GM12878 (cell line): ENCODE measurements at regions not wholly inside any gene's neighbourhood (a gene's known extent, or its start where the extent isn't known, plus 50 kb on each side); places are given as distances from the start of the nearest gene placed in this dataset.

Experiments
- ATAC-seq: fragments of 200-7000 bp; cut with Tn5 transposase; 3 replicates; pipeline ENCODE4 v1.9.1; 2020; ENCODE audit warnings: mild to moderate bottlenecking, moderate library complexity
- BruUV-seq: library from RNA; stranded (reverse); fragments of 400-500 nt; replicated peaks from 2 replicates; lab custom pipeline; 2021; lab: Mats Ljungman, UMichigan
- CTCF ChIA-PET: fragments of 300-600 bp; sonication (Branson Sonifier 250); formaldehyde crosslinking; extraction: SDS; loops from one replicate; lab custom pipeline; 2021; ENCODE audit warnings: inconsistent platforms; lab: Yijun Ruan, JAX
- POLR2A ChIA-PET: fragments of 350-600 bp; formaldehyde crosslinking; extraction: SDS; loops from one replicate; lab custom pipeline; 2021; ENCODE audit warnings: inconsistent platforms; lab: Charles Lee
- RAD21 ChIA-PET: fragments of 300-600 bp; sonication (Branson Sonifier 250); formaldehyde crosslinking; loops from one replicate; lab custom pipeline; 2023; ENCODE audit warnings: antibody characterized with exemption; ENCODE audit not compliant: unreplicated experiment; lab: Charles Lee
- SMC1A ChIA-PET: fragments of 300-600 bp; sonication (Branson Sonifier 250); formaldehyde crosslinking; loops from one replicate; lab custom pipeline; 2023; ENCODE audit not compliant: unreplicated experiment, uncharacterized antibody; lab: Charles Lee
- DNase-seq: peaks from one replicate; pipeline ENCODE4 v3.0.0-alpha.2; 2011; ENCODE audit warnings: low read depth, low spot score
- FAIRE-seq: peaks from 3 replicates; lab custom pipeline; 2011; peaks lifted over from hg19 to GRCh38; lab: Jason Lieb, UNC
- H2AFZ ChIP-seq: 2 replicates; pipeline ENCODE4 v1.6.0; 2011; ENCODE audit warnings: low read depth, low read length, control low read depth; ENCODE audit not compliant: control insufficient read depth
- H3K27ac ChIP-seq: 2 replicates; pipeline ENCODE4 v1.5.1; 2011; ENCODE audit warnings: control low read depth; ENCODE audit not compliant: control insufficient read depth, insufficient read depth
- H3K27me3 ChIP-seq, 2 experiments: replicated peaks in 1 of 2; 2 replicates each; pipeline versions ENCODE4 v1.6.0 to v1.6.1; 2011; ENCODE audit warnings: low read length in 1 of 2; ENCODE audit not compliant: control insufficient read depth in 2 of 2, insufficient read depth in 2 of 2
- H3K36me3 ChIP-seq, 2 experiments: 2 replicates each; pipeline ENCODE4 v1.5.1; 2011; ENCODE audit warnings: low read length in 1 of 2; ENCODE audit not compliant: control insufficient read depth in 2 of 2, insufficient read depth in 2 of 2
- H3K4me1 ChIP-seq: 2 replicates; pipeline ENCODE4 v1.6.1; 2011; ENCODE audit warnings: mild to moderate bottlenecking, low read length, moderate library complexity, mixed read lengths; ENCODE audit not compliant: control insufficient read depth, insufficient read depth
- H3K4me2 ChIP-seq: 2 replicates; pipeline ENCODE4 v1.6.0; 2011; ENCODE audit warnings: control low read depth; ENCODE audit not compliant: control insufficient read depth, insufficient read depth
- H3K4me3 ChIP-seq: fragments of 200-600 bp; sonication (generic); 2 replicates; pipeline ENCODE4 v1.5.1; 2016
- H3K79me2 ChIP-seq: 2 replicates; pipeline ENCODE4 v1.6.0; 2011; ENCODE audit warnings: low read length; ENCODE audit not compliant: control insufficient read depth, insufficient read depth
- H3K9ac ChIP-seq: 2 replicates; pipeline ENCODE4 v1.8.0; 2011; ENCODE audit warnings: low read length, control low read depth, mixed read lengths; ENCODE audit not compliant: control insufficient read depth, insufficient read depth
- H3K9me3 ChIP-seq: replicated peaks from 3 replicates; pipeline ENCODE4 v1.5.1; 2011; ENCODE audit warnings: mild to moderate bottlenecking, low read length; ENCODE audit not compliant: control insufficient read depth, insufficient read depth
- H4K20me1 ChIP-seq: 2 replicates; pipeline ENCODE4 v1.6.0; 2011; ENCODE audit not compliant: control insufficient read depth, insufficient read depth
- BCL3 ChIP-seq: IDR thresholded peaks from 2 replicates; pipeline ENCODE4 v1.6.1; 2011; ENCODE audit warnings: borderline replicate concordance, low read depth, mild to moderate bottlenecking, moderate library complexity, low read length; ENCODE audit not compliant: insufficient read depth, poor library complexity, severe bottlenecking
- BHLHE40 ChIP-seq, 2 experiments: fragments of 450-650 bp in 1 of 2; IDR thresholded peaks; 2 replicates each; pipeline ENCODE4 v1.6.1; 2011 to 2017; ENCODE audit warnings: low read depth in 2 of 2, borderline replicate concordance in 1 of 2, improper control_type of control experiment in 1 of 2, low read length in 1 of 2, mild to moderate bottlenecking in 1 of 2
- BRCA1 ChIP-seq: IDR thresholded peaks from 2 replicates; pipeline ENCODE4 v1.6.1; 2011; ENCODE audit warnings: low read depth, low read length, improper control_type of control experiment
- EP300 ChIP-seq, 2 experiments: fragments of 150-350 bp in 1 of 2; IDR thresholded peaks; 2 replicates each; pipeline ENCODE4 v1.6.1; 2011 to 2012; ENCODE audit warnings: low read depth in 2 of 2, low read length in 2 of 2, borderline replicate concordance in 1 of 2, improper control_type of control experiment in 1 of 2, inconsistent platforms in 1 of 2; ENCODE audit not compliant: control insufficient read depth in 1 of 2
- EZH2 ChIP-seq: IDR thresholded peaks from 2 replicates; pipeline ENCODE4 v1.6.1; 2012; ENCODE audit warnings: low read depth, mild to moderate bottlenecking, control low read depth, inconsistent platforms, low read length, borderline replicate concordance; ENCODE audit not compliant: control insufficient read depth
- HDAC2 ChIP-seq: fragments of 200-600 bp; sonication (generic); IDR thresholded peaks from 2 replicates; pipeline ENCODE4 v1.6.1; 2017
- IKZF1 ChIP-seq: fragments of 450-650 bp; conservative IDR thresholded peaks from 2 replicates; pipeline ENCODE4 v1.6.1; 2017; ENCODE audit warnings: antibody characterized with exemption, mild to moderate bottlenecking
- IKZF2 ChIP-seq, 2 experiments: fragments of 450-650 bp; IDR thresholded peaks; 2 replicates each; pipeline ENCODE4 v1.6.1; 2017; ENCODE audit warnings: mild to moderate bottlenecking in 2 of 2, moderate library complexity in 2 of 2
- JUNB ChIP-seq: IDR thresholded peaks from 2 replicates; pipeline ENCODE4 v1.6.1; 2016; ENCODE audit warnings: antibody characterized with exemption, mild to moderate bottlenecking
- MAX ChIP-seq: IDR thresholded peaks from 2 replicates; pipeline ENCODE4 v1.6.1; 2012; ENCODE audit warnings: low read depth, low read length, improper control_type of control experiment
- MEF2A ChIP-seq: IDR thresholded peaks from 2 replicates; pipeline ENCODE4 v1.6.1; 2011; ENCODE audit warnings: low read depth, mild to moderate bottlenecking, low read length, moderate library complexity; ENCODE audit not compliant: insufficient read depth
- MYC ChIP-seq: IDR thresholded peaks from 2 replicates; pipeline ENCODE4 v1.6.1; 2011; ENCODE audit warnings: mild to moderate bottlenecking, low read length, moderate library complexity, inconsistent platforms; ENCODE audit not compliant: insufficient read depth, insufficient replicate concordance, insufficient read length, severe bottlenecking
- NRF1 ChIP-seq: conservative IDR thresholded peaks from 2 replicates; pipeline ENCODE4 v1.6.1; 2011; ENCODE audit warnings: mild to moderate bottlenecking, low read depth, low read length, improper control_type of control experiment
- PKNOX1 ChIP-seq: fragments of 450-650 bp; IDR thresholded peaks from 2 replicates; pipeline ENCODE4 v1.6.1; 2016; ENCODE audit warnings: mild to moderate bottlenecking
- POLR2AphosphoS2 ChIP-seq: IDR thresholded peaks from 2 replicates; pipeline ENCODE4 v1.6.1; 2011; ENCODE audit warnings: low read depth, mild to moderate bottlenecking, low read length, improper control_type of control experiment, moderate library complexity
- SMAD1 ChIP-seq: fragments of 450-650 bp; IDR thresholded peaks from 2 replicates; pipeline ENCODE4 v1.6.1; 2018; ENCODE audit warnings: mild to moderate bottlenecking, low read depth; ENCODE audit not compliant: partially characterized antibody
- SREBF2 ChIP-seq: IDR thresholded peaks from 2 replicates; pipeline ENCODE4 v1.6.1; 2012; ENCODE audit warnings: mild to moderate bottlenecking, low read length
- ZNF217 ChIP-seq: fragments of 450-650 bp; IDR thresholded peaks from 2 replicates; pipeline ENCODE4 v1.6.1; 2017; ENCODE audit warnings: antibody characterized with exemption, mild to moderate bottlenecking
- WGBS: methylation state at CpG from one replicate; pipeline ENCODE4 v1.1.6; 2016; ENCODE audit warnings: low lambda C conversion rate; ENCODE audit not compliant: insufficient replicate concordance, insufficient coverage; ENCODE audit errors: missing lambda C conversion rate; 5-methylcytosine and 5-hydroxymethylcytosine counted together
- in situ Hi-C: fragments of 300-500 bp; cut with MboI; formaldehyde crosslinking; loops from 9 replicates; pipeline ENCODE4 v1.14.3; 2018; ENCODE audit warnings: mixed read lengths
- intact Hi-C: fragments of 100-400 bp; cut with micrococcal nuclease; formaldehyde crosslinking; loops from one replicate; pipeline ENCODE4 v1.14.2; 2022; ENCODE audit not compliant: unreplicated experiment
- TF ChIP-seq, protein P1 (sequence below): IDR thresholded peaks from 2 replicates; pipeline ENCODE4 v1.6.1; 2011; ENCODE audit warnings: borderline replicate concordance, low read depth, mild to moderate bottlenecking, moderate library complexity, mixed read lengths, low read length; ENCODE audit not compliant: insufficient read depth; ENCODE audit errors: extremely low read length
- TF ChIP-seq, protein P2 (sequence below): IDR thresholded peaks from 2 replicates; pipeline ENCODE4 v1.6.1; 2011; ENCODE audit warnings: low read depth, low read length, improper control_type of control experiment, borderline replicate concordance

- TF ChIP-seq MYC (no peak), SREBF2 (no peak), ZNF217 (no peak), EZH2 (no peak)
- TF ChIP-seq, protein P1, sequence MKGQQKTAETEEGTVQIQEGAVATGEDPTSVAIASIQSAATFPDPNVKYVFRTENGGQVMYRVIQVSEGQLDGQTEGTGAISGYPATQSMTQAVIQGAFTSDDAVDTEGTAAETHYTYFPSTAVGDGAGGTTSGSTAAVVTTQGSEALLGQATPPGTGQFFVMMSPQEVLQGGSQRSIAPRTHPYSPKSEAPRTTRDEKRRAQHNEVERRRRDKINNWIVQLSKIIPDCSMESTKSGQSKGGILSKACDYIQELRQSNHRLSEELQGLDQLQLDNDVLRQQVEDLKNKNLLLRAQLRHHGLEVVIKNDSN: no peak
Observed at GRCh38 chr15:52855157-52855556, 65.0 kb upstream of the ONECUT1 start (continued).

DNA sequence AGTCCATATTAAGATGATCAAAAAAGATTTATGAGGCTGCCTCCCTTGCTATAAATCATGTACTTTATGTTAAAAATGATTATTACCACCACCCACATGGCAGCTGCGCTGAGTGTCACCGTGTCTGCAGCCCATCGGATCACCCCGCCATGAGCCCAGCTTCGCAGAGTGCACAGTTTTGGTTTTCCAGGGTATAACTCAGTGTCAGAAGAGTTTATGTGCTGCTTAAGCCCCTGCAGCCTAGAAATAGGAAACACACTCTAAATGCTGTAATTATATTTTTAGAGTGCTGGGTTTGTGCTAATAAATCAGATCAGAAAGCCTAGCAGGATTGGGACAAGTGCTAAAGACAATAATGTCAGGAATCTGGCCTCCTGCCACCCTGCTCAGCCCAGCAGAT lies 54.7 kb upstream of the ONECUT1 start:
- H3K9me3 ChIP-seq: no peaks in the 10 kb centered on the region
- FAIRE-seq (no peak), DNase-seq (no peak), ATAC-seq (no peak)
- in situ Hi-C loops (no loop called here), intact Hi-C loops (no loop called here)
- no peaks in the 10 kb centered on the region for H3K4me1 ChIP-seq
- H3K4me2 ChIP-seq: no peak overlapping the region
- no peak overlapping the region for H3K27ac ChIP-seq
- H3K79me2 ChIP-seq: no peaks in the 10 kb centered on the region
- RAD21 ChIA-PET: no interaction called here
- no TSS peak for BruUV-seq
- SMC1A ChIA-PET: no interaction called here
- no peak overlapping the region for H3K4me3 ChIP-seq
- no peak overlapping the region for H3K9ac ChIP-seq
- H3K27me3 ChIP-seq: peaks cover 0 to 2% of the 10 kb centered on the region in 2 experiments; a peak in 1 of 4 replicates
- WGBS: 68% methylated on average over 5 of the region's 5 CpGs
- no peak overlapping the region for H2AFZ ChIP-seq
- no peaks in the 10 kb centered on the region for H4K20me1 ChIP-seq
- CTCF ChIA-PET: no interaction called here
- no peak for TF ChIP-seq SMAD1
- no peak for TF ChIP-seq HDAC2
- TF ChIP-seq BRCA1: no peak
- TF ChIP-seq NRF1: no peak
- TF ChIP-seq JUNB: no peak
- no peak for TF ChIP-seq SREBF2
- TF ChIP-seq MEF2A: no peak
- no peak for TF ChIP-seq MAX
- no peak for TF ChIP-seq IKZF1
- TF ChIP-seq POLR2AphosphoS2: no peak
- TF ChIP-seq BHLHE40 (IDR thresholded peaks at IDR 0.05; ENCODE audit: borderline replicate concordance in 1 of 2, low read depth in 2 of 2, low read length in 1 of 2): no peak
- no peak for TF ChIP-seq EP300 (IDR thresholded peaks at IDR 0.05; ENCODE audit: borderline replicate concordance in 1 of 2, control insufficient read depth in 1 of 2, low read depth in 2 of 2, low read length in 2 of 2)
- no peak for TF ChIP-seq BCL3
- TF ChIP-seq, protein P2, sequence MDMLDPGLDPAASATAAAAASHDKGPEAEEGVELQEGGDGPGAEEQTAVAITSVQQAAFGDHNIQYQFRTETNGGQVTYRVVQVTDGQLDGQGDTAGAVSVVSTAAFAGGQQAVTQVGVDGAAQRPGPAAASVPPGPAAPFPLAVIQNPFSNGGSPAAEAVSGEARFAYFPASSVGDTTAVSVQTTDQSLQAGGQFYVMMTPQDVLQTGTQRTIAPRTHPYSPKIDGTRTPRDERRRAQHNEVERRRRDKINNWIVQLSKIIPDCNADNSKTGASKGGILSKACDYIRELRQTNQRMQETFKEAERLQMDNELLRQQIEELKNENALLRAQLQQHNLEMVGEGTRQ: no peak
- TF ChIP-seq PKNOX1: no peak
- TF ChIP-seq IKZF2 (IDR thresholded peaks at IDR 0.05): no peak
- H3K36me3 ChIP-seq: no peaks in the 10 kb centered on the region
- POLR2A ChIA-PET: no interaction called here
